GM21723 (cell line): ENCODE measurements at regions not wholly inside any gene's neighbourhood (a gene's known extent, or its start where the extent isn't known, plus 50 kb on each side); places are given as distances from the start of the nearest gene placed in this dataset.

Source experiments
- ATAC-seq: cut with Tn5 transposase; IDR thresholded peaks from one replicate; pipeline ENCODE4 v1.9.1; 2021; ENCODE audit warnings: mild to moderate bottlenecking, moderate library complexity; ENCODE audit not compliant: unreplicated experiment

DNA sequence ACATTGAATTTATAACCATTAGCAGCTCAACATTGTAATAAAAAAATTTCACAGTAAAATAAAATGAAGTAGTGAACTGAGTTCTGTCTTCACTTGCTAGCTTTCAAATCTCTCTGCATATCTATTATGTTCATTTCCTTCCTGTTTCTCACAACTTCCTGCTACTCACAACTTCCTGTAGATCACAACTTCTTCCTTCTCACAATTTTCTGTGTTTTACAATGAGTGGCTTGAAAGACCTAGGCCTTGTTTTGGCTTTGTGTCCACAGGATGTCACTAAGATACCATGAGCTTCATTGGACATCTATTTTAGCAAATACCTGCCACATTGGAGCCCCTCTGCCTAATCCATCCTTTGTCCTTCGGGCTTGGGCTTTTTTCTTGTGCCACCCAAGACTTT, 480.3 kb upstream of the ADAMTS16 start:
- no peak for ATAC-seq

DNA sequence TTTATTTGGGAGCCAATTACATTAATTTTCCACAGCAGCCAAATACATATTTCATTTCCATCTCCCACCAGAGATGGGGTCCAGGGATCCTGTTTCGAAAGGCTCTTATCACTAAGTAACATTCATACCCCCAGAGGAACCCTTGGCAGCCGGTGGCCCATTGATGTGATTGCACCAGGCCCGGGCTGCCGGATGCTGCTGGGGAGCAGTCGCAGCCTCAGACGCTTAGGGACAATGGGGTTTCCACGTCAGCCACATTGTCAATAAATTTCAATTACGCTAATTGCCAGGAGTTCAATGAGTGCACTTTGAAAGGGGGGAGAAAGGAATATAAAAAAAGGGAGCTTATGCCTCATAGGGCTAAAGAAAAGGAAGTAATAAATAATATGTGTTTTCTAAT, 478.8 kb upstream of the ADAMTS16 start:
- ATAC-seq = no peak

DNA sequence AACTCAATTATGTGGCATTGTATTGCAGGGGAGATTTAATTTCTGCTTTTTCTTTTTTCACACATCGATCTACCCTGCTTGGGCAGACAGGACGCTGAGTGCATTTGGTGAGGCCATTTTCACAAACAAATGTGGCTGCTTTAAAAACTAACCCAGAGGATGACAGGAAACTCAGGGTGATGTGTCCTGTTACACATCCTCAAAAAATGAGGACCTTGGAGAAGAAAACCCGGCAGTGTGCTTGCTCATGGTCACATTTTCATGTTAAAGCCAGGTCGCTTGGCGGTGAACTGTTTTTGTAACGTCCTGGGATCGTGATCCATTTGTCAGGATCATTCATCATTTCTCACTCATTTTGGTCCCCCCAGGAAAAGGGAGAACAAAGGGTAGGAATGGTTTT, 478.3 kb upstream of the ADAMTS16 start:
- no peak for ATAC-seq

DNA sequence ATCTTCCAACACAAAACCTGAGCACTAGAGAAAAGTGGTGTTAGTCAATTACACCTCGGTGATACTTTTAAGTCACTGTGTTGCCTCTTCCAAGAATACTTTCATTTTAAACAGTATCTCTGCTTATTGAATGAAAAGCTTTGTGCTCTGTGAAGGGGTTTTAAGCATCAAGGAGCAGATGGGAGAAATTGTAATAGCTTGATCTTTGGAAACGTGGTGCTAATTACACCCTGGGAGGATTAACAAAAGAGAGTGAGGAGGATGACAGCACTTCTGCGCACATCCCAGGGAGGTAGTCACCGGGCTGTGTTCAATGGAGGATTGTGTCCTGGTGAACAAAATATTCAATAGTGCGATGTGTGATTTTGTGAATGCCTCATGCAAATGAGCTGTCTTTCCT, 477.4 kb upstream of the ADAMTS16 start:
- no peak for ATAC-seq

DNA sequence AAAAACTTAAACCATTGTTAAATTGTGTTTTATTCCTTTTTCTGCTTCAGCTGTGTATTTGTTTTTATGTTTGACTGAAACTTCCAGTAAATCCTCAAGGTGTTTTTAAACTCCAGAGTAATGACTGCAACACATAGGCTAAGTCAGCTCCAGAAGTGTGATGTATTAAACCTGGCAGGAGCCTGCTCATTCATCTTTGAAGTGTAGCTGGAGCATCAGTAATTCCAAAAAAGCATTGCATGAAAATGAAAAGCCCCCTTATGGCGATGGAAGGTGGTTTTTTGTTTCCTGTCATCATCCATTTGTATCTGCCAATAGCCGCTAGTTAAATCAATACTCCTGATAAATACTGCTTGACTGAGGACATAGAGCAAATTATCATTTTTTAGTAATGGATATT, 474.2 kb upstream of the ADAMTS16 start:
- no peak for ATAC-seq

DNA sequence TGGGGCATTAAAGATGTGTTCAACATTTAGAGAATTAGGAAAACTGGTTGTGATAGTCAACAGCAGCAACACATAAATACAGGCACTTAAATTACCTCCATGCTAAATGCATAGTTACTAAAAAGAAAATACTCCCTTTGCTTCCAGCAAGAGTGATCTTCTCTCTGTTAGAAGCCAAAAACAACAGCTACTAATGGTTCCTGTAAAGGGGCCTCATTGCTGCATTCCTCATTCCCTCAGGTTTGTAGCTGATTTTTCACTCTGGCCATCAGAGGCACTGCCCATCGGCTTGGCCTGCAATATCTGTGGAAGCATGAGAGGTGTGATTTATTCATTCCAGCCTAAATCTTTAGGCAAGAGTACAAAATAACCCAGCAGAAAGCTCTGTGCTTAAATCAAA, 466.0 kb upstream of the ADAMTS16 start:
- ATAC-seq = no peak

DNA sequence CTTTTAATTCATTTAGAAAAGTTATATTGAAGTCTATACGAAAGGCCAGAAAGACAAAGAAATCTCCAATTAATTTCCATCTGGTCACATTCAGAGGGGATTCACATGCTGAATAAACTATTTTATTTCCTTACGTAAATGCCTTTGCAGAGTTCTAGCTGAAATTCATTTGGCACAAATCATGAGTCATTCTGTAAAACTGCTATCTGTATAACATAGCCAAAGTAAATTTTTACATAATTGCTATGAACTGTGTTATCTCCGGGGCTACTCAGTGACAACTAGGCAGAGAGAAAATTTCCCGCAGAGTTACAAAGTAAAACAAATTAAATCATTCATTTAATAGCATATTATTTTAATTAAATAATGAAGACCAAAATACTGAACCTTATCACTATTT, 463.2 kb upstream of the ADAMTS16 start:
- ATAC-seq = no peak

DNA sequence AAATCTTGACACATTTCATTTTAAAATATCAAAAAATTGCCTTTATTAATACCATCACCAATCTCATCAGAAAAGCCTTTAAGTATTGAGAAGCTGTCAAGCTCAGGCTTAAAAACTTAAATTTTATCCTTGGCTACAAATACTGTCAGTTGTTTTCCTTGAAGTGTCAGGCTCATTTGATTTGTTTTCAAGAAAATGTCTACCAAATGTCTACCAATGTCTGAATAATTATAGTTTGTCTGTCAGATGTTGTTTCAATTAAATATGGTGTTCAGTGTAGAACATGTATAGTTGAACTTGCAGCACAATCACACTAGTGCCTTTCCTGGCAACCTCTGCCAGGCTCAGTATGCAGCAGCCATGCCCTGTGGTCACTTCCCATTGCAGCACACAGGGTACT, 455.2 kb upstream of the ADAMTS16 start:
- ATAC-seq = no peak

DNA sequence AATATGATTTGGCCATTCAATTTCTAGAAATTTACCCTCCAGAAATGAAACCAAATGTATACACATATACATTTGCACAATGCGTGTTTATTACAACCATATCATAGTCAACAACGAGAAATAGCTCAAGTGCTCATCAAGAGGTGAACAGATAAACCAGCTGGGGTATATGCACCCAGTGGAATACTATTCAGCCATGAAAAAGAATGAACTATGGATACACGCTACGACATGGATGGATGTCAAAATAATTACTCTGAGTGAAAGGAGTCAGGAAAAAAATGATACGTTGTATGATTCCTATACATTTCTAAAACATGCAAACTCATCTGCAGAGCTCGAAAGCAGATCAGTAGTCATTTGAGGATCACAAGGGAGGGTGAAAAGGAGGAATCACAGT, 441.5 kb upstream of the ADAMTS16 start:
- no peak for ATAC-seq

DNA sequence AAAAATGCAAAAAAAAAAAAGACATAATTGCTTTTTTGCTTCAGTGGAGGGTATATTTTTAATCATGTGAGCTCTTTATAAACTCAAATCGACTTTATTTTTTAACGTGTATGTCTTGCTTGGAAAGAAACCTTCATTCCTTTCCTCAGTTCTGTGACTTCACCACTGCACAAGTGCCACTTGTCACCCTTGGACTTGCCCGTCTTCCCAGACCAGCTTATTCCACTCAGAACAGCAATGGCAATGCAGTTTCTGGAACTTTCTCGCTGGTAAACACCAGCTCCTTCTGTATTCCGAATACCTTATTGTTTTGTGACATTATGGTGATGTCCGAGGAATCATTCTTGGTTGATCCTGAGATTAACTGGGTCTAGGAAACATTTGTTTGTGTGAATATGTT, 440.5 kb upstream of the ADAMTS16 start:
- no peak for ATAC-seq

DNA sequence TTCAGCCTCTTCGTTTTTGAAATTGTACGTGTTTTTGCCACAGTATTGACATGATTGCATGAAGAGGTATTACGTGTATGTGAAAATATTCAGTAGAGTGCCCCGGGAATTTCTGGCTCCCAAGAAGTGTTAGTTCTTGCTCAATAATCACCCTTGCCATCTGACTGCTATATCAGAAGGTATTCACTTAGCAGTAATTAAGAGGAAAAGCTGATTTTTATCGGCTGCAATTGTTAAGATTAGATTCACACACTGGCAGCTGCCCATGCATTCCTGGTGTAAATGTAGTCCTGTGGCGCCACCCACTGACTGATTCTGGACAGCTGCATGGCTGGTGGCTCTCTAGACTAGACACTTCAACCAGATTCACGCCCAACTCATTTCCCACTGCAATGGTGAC, 440.1 kb upstream of the ADAMTS16 start:
- ATAC-seq = no peak

DNA sequence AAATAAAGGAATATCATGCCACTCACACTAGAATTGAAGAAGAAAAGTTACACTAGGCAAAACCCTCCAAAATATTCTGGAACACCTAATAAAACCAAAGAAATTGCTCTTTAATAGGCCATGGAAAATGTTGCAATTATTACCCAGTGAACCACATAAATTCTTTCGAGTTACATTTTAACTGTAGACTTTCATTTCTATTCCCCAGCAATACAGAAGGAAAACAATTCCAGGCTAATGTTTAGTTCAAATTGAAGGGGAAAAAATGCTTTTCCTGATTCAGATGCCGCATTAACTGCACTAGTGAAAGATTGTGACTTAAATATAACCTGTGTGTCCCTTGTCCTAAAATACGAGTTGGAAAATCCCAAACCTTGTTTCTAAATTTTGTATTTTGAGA, 439.3 kb upstream of the ADAMTS16 start:
- no peak for ATAC-seq

DNA sequence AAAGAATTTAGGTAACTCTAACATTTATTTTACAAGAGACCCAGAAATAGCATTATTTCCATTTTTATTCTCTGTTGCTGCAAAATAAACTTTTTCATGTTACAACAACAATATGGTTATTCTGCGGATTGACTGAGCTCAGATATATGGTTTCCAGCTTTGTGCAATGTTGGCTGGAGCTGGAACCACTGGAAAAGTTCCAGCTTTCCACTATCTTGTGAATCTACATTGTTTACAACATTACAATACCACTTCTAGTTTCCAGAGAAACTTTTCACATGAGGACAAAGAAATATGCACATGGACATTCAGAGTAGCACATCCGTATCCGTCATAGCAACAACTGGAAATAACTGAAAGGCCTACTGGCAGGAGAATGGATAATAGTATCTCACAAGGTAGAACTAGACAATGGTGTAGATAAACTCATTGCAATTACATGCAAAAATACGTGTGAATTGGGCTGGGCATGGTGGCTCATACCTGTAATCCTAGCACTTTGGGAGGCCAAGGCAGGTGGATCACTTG, 436.1 kb upstream of the ADAMTS16 start:
- ATAC-seq = no peak

DNA sequence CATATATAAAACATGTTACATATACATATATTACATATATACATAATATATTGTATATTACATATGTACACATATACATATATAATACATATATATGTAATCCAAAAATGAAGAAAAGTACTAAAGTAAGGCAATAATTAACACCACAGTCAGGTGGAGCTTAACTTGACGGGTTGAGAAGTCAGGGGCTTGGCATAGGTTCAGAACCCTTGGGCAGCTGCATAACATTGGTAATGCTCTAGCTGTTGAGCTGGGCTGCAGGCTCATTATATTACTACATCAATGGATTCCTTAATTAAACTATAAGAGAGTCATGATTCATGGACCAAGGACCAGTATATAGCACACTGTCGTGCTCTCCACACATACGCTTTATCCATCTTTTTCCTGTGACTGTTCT, 435.2 kb upstream of the ADAMTS16 start:
- ATAC-seq = no peak

DNA sequence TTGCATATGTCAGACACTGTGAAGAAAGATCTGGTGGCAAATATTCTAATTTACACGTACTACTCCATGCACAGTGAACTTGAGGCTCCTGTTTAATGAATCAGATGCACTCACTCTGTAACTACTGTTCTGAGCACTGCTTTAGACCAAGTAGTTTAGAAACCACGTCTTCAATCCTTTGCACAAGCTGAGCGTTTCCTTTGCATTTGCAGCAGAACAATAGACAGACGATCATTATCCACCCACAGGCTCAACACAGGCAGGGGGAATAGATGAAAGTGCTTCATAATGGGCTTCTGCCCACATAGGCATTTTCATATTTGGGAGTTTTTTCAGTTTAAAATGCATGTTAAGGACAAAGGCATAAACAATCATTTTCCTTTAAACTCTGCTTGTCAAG, 423.3 kb upstream of the ADAMTS16 start:
- no peak for ATAC-seq

DNA sequence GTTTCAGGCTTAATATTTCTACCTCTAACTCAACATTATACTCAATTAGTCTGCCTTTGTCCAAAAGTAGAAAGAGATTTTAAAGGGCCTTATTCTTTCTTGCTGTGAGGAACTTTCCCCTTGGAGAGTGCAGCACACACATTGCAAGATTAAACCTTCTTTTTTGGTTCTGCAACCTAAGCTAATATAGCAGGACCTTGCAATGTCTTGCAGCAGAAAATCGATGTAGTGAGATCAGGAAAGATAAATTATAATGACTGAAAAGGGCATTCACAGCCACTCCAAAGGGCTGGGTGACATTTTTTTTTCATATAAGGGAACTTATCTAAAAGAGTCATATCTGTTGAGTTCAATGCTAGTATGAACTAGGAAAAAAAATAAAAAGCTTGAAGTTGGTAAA, 422.7 kb upstream of the ADAMTS16 start:
- ATAC-seq = no peak

DNA sequence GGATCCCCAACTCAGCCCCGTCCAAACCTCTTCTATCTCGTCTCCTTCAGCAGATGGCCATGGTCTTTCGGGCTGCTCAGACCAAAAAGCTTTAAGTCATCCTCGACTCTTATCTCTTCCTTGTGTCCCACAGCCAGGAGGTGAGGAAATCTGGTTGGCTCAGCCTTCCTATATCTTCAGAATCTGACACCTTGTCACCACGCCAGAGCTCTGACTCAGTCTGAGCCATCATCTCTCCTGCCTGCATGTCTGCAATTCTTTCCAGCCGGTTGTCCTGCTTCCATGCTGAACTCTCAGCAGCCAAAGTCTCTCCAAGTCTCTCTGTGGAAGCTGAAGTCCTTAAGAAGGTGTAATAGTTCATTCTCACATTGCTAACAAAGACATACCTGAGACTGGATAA, 419.3 kb upstream of the ADAMTS16 start:
- ATAC-seq = no peak

DNA sequence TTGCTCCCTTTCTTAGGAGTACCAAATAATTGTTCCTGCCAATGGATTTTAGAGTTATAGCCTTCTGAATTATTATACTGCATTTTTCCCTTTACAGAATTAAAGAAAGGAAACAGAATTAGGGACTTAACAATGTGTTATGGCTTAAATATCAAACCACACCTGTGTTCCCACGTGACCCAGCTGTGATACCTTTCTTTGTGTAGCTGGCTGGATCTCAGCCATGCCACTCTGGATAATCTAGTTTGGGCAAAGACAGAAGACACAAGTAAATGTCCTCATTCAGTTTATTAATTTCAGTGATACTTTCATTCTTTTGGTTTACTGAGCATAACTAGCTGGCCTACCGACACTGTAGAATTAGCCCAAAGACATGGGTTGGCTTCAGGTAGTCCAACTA, 417.2 kb upstream of the ADAMTS16 start:
- no peak for ATAC-seq

DNA sequence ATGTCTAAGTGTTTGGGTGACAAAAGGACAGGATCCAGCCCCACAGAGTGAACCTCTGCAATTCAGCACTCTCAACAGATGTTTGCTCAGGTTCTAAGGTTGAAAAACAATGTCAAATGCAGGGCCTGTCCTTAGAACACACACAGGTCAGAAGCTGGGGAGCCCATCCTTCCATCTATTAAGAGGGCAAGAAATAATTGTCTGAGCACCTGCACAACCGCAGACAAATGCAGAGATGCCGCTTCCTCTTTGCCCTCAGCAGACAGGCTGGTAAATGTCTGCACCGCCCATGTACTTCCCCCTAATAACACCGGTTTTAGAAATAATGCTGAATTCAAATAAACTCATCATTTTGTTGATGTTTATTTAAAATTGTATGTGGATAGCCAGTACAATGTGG, 414.5 kb upstream of the ADAMTS16 start:
- ATAC-seq = no peak

DNA sequence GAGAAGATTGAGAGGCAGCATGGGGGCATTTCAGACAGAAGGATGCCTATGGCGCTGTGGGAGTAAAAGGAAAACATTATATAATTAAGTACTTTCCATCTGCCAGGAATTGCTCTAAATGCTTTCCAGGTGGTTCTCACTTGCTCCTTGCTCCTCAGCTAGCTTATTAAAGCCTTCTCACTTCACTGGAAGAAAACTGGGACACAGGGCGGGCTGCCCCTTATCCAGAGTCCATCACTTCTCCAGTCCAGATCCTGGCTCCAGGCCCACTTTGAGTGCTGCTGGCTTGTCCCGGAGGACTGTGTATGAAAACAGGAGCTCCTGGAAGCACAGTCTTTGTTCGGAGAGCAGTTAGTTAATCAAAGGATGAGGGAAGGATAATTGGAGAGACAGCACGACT, 409.9 kb upstream of the ADAMTS16 start:
- ATAC-seq = no peak

DNA sequence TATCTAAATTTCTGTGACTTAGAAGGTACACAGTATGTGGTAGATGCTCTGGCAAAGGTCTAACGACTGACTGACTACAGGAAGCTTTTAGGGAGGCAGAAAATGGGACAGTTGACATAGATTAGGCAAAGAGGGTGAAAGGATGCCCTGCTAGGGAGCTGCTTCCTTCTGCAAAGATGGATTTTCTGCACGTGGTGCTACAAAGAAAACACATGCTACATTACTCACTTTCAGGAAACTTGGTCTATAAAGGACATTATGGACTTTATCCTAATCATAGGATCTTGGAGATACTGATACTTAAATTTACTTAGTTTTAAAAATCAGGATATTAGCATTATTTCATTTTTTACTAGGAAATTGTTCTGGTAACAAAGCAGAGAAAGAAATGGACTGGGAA, 405.8 kb upstream of the ADAMTS16 start:
- ATAC-seq = no peak

DNA sequence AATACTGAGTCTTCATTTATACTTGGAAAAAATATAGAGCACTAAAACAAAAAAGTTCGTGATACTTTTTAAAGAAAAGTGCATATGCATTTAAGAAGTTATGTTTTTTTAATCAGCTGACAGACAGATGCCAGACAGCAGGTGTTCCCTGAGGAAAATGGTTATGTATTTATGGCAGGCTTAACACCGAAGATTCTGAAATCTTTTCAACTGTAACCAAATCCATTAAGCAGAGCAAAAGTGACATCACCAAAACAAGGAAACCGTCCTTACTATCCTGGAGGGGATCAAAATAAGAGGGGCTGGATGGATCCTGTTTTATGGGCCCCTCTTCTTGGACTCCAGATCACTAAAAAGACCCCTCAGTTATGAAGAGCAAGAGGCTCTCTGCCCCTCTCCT, 404.9 kb upstream of the ADAMTS16 start:
- ATAC-seq = no peak

DNA sequence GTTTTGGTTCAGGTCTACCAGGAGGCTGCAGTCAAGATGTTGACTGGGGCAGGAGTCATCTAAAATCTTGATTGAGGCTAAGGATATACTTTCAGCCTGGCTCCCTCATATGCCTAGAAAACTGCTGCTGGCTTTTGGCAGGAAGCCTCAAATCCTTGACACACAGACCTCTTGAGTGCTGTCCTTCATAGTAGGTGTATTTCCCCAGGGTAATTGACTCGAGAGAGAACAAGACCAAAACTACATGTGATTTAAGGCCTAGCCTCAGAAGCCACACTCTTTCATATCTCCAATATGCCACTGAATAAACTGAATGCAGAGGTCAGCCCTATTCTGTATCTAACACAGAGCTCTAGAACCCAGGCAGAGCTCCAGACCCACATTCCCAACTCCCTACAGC, 402.3 kb upstream of the ADAMTS16 start:
- ATAC-seq = no peak

DNA sequence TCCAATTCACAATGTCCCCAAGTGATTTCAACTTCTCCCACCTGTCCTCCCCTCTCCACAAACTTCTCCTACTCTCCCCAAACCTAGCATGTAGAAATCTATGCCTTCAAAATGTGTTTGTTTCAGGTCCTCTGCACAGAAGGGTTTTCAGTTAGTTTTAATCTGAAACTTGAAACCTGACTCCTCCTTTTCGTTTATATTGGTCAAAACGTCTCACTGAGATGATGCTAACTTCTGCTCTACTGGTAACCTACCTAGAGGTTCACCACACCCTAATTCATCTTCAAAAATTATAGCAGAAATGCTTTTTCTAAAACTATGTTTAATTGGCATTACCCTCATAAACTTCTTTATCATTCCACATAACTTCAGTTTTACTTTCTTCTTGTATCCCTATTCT, 401.8 kb upstream of the ADAMTS16 start:
- no peak for ATAC-seq
